Suprapubic skin (tissue), 4 donors: ENCODE measurements at regions not wholly inside any gene's neighbourhood (a gene's known extent, or its start where the extent isn't known, plus 50 kb on each side); places are given as distances from the start of the nearest gene placed in this dataset.

Experiments
- DNase-seq, 2 donors: peaks; one replicate each; pipeline ENCODE4 v3.0.0-alpha.2; 2019; ENCODE audit warnings: low spot score in 2 of 2
- H3K27ac ChIP-seq: fragments of 200-600 bp; sonication (generic); one replicate; pipeline ENCODE4 v1.5.1; 2019
- H3K27me3 ChIP-seq: fragments of 200-600 bp; sonication (generic); one replicate; pipeline ENCODE4 v1.5.1; 2019
- H3K36me3 ChIP-seq: fragments of 200-600 bp; sonication (generic); one replicate; pipeline ENCODE4 v1.5.1; 2019
- H3K4me1 ChIP-seq: fragments of 200-600 bp; sonication (generic); one replicate; pipeline ENCODE4 v1.5.1; 2019
- H3K4me3 ChIP-seq: fragments of 200-600 bp; sonication (generic); one replicate; pipeline ENCODE4 v1.5.1; 2019; ENCODE audit warnings: mild to moderate bottlenecking
- H3K9me3 ChIP-seq: fragments of 200-600 bp; sonication (generic); one replicate; pipeline ENCODE4 v1.5.1; 2019
- CTCF ChIP-seq, 2 donors: fragments of 200-600 bp in 1 of 2; fragments of 450-650 bp in 1 of 2; sonication (generic) in 1 of 2; IDR thresholded peaks; one replicate each; pipeline ENCODE4 v1.5.1; 2016 to 2019; ENCODE audit warnings: antibody characterized with exemption in 2 of 2, mild to moderate bottlenecking in 1 of 2, moderate library complexity in 1 of 2
- EP300 ChIP-seq: sonication (generic); formaldehyde crosslinking; IDR thresholded peaks from one replicate; pipeline ENCODE4 v1.6.1; 2017; ENCODE audit warnings: antibody characterized with exemption
- POLR2A ChIP-seq, 2 donors: fragments of 450-650 bp; IDR thresholded peaks; one replicate each; pipeline ENCODE4 v1.6.1; 2017; ENCODE audit warnings: antibody characterized with exemption in 2 of 2, mild to moderate bottlenecking in 2 of 2, moderate library complexity in 2 of 2
- POLR2AphosphoS5 ChIP-seq, 3 donors: sonication (generic); formaldehyde crosslinking; IDR thresholded peaks; one replicate each; pipeline ENCODE4 v1.6.1; 2017; ENCODE audit warnings: antibody characterized with exemption in 3 of 3
- WGBS: methylation state at CpG from one replicate; pipeline ENCODE4 v1.1.5; 2018; 5-methylcytosine and 5-hydroxymethylcytosine counted together

- H3K36me3 ChIP-seq = no peaks in the 10 kb centered on the region
- TF ChIP-seq POLR2A (IDR thresholded peaks at IDR 0.05) (no peak), POLR2AphosphoS5 (IDR thresholded peaks at IDR 0.05) (peak in 2 of 3 donors; percentile 55 to 93), CTCF (IDR thresholded peaks at IDR 0.05) (no peak), EP300 (peak; percentile 52)
- H3K4me1 ChIP-seq = peaks cover 24% of the 10 kb centered on the region
- H3K27me3 ChIP-seq = no peaks in the 10 kb centered on the region
- DNase-seq = no peak
- H3K4me3 ChIP-seq = no peak overlapping the region
- WGBS = 77% methylated on average over 3 of the region's 3 CpGs
- peak overlapping the region; percentile 52 for H3K27ac ChIP-seq
- H3K9me3 ChIP-seq = no peaks in the 10 kb centered on the region
Observed at GRCh38 chr14:32022938-32023466, 54.1 kb upstream of the ARHGAP5 start.

GRCh38 chr14:32023540-32023939, 53.6 kb upstream of the ARHGAP5 start:
- Histone ChIP-seq H3K4me3 (no peak overlapping the region), H3K27me3 (no peaks in the 10 kb centered on the region), H3K27ac (peak overlapping the region; percentile 52), H3K36me3 (no peaks in the 10 kb centered on the region), H3K9me3 (no peaks in the 10 kb centered on the region), H3K4me1 (peaks cover 26% of the 10 kb centered on the region)
- TF ChIP-seq POLR2A (IDR thresholded peaks at IDR 0.05) = no peak
- no peak for TF ChIP-seq POLR2AphosphoS5 (IDR thresholded peaks at IDR 0.05)
- TF ChIP-seq CTCF (IDR thresholded peaks at IDR 0.05) = no peak
- no peak for TF ChIP-seq EP300
- WGBS = 95% methylated on average over 3 of the region's 3 CpGs
- DNase-seq = no peak

- DNase-seq = no peak
- Histone ChIP-seq H3K36me3 (no peaks in the 10 kb centered on the region), H3K27ac (no peak overlapping the region), H3K9me3 (no peaks in the 10 kb centered on the region), H3K27me3 (no peaks in the 10 kb centered on the region), H3K4me1 (peaks cover 15% of the 10 kb centered on the region), H3K4me3 (no peak overlapping the region)
- WGBS = 89% methylated on average over 5 of the region's 5 CpGs
- TF ChIP-seq POLR2A (IDR thresholded peaks at IDR 0.05) = no peak
- TF ChIP-seq EP300 = no peak
- no peak for TF ChIP-seq CTCF (IDR thresholded peaks at IDR 0.05)
- no peak for TF ChIP-seq POLR2AphosphoS5 (IDR thresholded peaks at IDR 0.05)
Observed at GRCh38 chr14:32027255-32027939, 49.7 kb upstream of the ARHGAP5 start.
